ENCODE measurements at regions not wholly inside any gene's neighbourhood (a gene's known extent, or its start where the extent isn't known, plus 50 kb on each side); places are given as distances from the start of the nearest gene placed in this dataset.
"Not testable (repeated sequence)": the region's sequence is repeated elsewhere in the genome, so short reads cannot be mapped to it uniquely, and the experiment has no call there.

- peaks cover 15% of the 10 kb centered on the region for H3K9me3 Mint-ChIP-seq (ENCODE audit: insufficient read depth)
- no peaks in the 10 kb centered on the region for H3K4me1 Mint-ChIP-seq
- Histone ChIP-seq H2AFZ (ENCODE audit: insufficient read depth, low read depth, low read length, poor library complexity, severe bottlenecking) (no peak overlapping the region), H3K27ac (ENCODE audit: low read length in 2 of 2) (no peak overlapping the region), H3K4me1 (ENCODE audit: control insufficient read depth in 2 of 2, insufficient read depth in 2 of 2, low read length in 2 of 2) (no peaks in the 10 kb centered on the region), H3K27me3 (replicated peaks in 1 of 4; ENCODE audit: control extremely low read depth in 1 of 4, control insufficient read depth in 3 of 4, insufficient read depth in 4 of 4, low read length in 3 of 4) (peaks cover 0 to 2% (median 0%) of the 10 kb centered on the region in 4 experiments), H3K4me2 (replicated peaks; ENCODE audit: low read depth, low read length, poor library complexity, severe bottlenecking) (no peak overlapping the region), H3K9ac (ENCODE audit: low read length) (no peak overlapping the region), H3K79me2 (ENCODE audit: control insufficient read depth, insufficient read depth, low read length) (no peaks in the 10 kb centered on the region), H4K20me1 (ENCODE audit: control insufficient read depth, insufficient read depth, low read length, poor library complexity, severe bottlenecking) (no peaks in the 10 kb centered on the region), H3K4me3 (ENCODE audit: control extremely low read depth in 1 of 5, extremely low read depth in 1 of 5, insufficient read depth in 1 of 5, low read depth in 2 of 5, low read length in 4 of 5) (no peak overlapping the region), H3K9me3 (ENCODE audit: control extremely low read depth in 1 of 3, control insufficient read depth in 2 of 3, insufficient read depth in 1 of 3, low read length in 2 of 3) (peaks cover 0 to 35% (median 5%) of the 10 kb centered on the region in 3 donors), H3K36me3 (replicated peaks in 1 of 2; ENCODE audit: control extremely low read depth in 1 of 2, control insufficient read depth in 1 of 2, extremely low read depth in 1 of 2, insufficient read depth in 2 of 2, low read length in 1 of 2) (no peaks in the 10 kb centered on the region)
- POLR2A ChIA-PET: no interaction called here
- 80% methylated on average over 10 of the region's 10 CpGs for WGBS (ENCODE audit: insufficient coverage)
- DNase-seq: no peak
- peaks cover 10% of the 10 kb centered on the region for H3K27me3 Mint-ChIP-seq
- H3K27ac Mint-ChIP-seq: no peak overlapping the region
- no peak overlapping the region for H3K4me3 Mint-ChIP-seq
- intact Hi-C loops (cut with micrococcal nuclease): no loop called here
- ATAC-seq (ENCODE audit: low read depth): no peak
- TF ChIP-seq CTCF (IDR thresholded peaks at IDR 0.05) (no peak), EZH2 (IDR thresholded peaks at IDR 0.05; ENCODE audit: borderline replicate concordance, insufficient read depth, low read depth, low read length, poor library complexity, severe bottlenecking) (no peak)
- CTCF ChIA-PET: no interaction called here
These were observed 99.7 kb upstream of the C14orf180 start for GRCh38 chr14:104479901-104480300.

GRCh38 chr14:104481323-104481722 is 98.2 kb upstream of the C14orf180 start:
- Mint-ChIP-seq H3K4me3 (no peak overlapping the region), H3K27ac (no peak overlapping the region), H3K9me3 (ENCODE audit: insufficient read depth) (peaks cover 15% of the 10 kb centered on the region), H3K4me1 (no peaks in the 10 kb centered on the region), H3K27me3 (peaks cover 18% of the 10 kb centered on the region)
- WGBS (ENCODE audit: insufficient coverage): 89% methylated on average over 9 of the region's 10 CpGs
- no peaks in the 10 kb centered on the region for H3K36me3 ChIP-seq (replicated peaks in 1 of 2; ENCODE audit: control extremely low read depth in 1 of 2, control insufficient read depth in 1 of 2, extremely low read depth in 1 of 2, insufficient read depth in 2 of 2, low read length in 1 of 2)
- H3K27ac ChIP-seq (ENCODE audit: low read length in 2 of 2): no peak overlapping the region
- H3K4me2 ChIP-seq (replicated peaks; ENCODE audit: low read depth, low read length, poor library complexity, severe bottlenecking): no peak overlapping the region
- no peak overlapping the region for H3K9ac ChIP-seq (ENCODE audit: low read length)
- H3K4me1 ChIP-seq (ENCODE audit: control insufficient read depth in 2 of 2, insufficient read depth in 2 of 2, low read length in 2 of 2): no peaks in the 10 kb centered on the region
- peaks cover 0 to 7% (median 0%) of the 10 kb centered on the region in 4 experiments for H3K27me3 ChIP-seq (replicated peaks in 1 of 4; ENCODE audit: control extremely low read depth in 1 of 4, control insufficient read depth in 3 of 4, insufficient read depth in 4 of 4, low read length in 3 of 4)
- intact Hi-C loops (cut with micrococcal nuclease): no loop called here
- H3K4me3 ChIP-seq (ENCODE audit: control extremely low read depth in 1 of 5, extremely low read depth in 1 of 5, insufficient read depth in 1 of 5, low read depth in 2 of 5, low read length in 4 of 5): no peak overlapping the region
- DNase-seq (no peak), ATAC-seq (ENCODE audit: low read depth) (no peak)
- H3K79me2 ChIP-seq (ENCODE audit: control insufficient read depth, insufficient read depth, low read length): no peaks in the 10 kb centered on the region
- ChIA-PET POLR2A (no interaction called here), CTCF (no interaction called here)
- H2AFZ ChIP-seq (ENCODE audit: insufficient read depth, low read depth, low read length, poor library complexity, severe bottlenecking): no peak overlapping the region
- H4K20me1 ChIP-seq (ENCODE audit: control insufficient read depth, insufficient read depth, low read length, poor library complexity, severe bottlenecking): no peaks in the 10 kb centered on the region
- H3K9me3 ChIP-seq (ENCODE audit: control extremely low read depth in 1 of 3, control insufficient read depth in 2 of 3, insufficient read depth in 1 of 3, low read length in 2 of 3): peaks cover 0 to 35% (median 5%) of the 10 kb centered on the region in 3 donors
- no peak for TF ChIP-seq EZH2 (IDR thresholded peaks at IDR 0.05; ENCODE audit: borderline replicate concordance, insufficient read depth, low read depth, low read length, poor library complexity, severe bottlenecking)
- no peak for TF ChIP-seq CTCF (IDR thresholded peaks at IDR 0.05)

GRCh38 chr14:104482017-104482416 is 97.5 kb upstream of the C14orf180 start:
- H3K9me3 ChIP-seq (ENCODE audit: control extremely low read depth in 1 of 3, control insufficient read depth in 2 of 3, insufficient read depth in 1 of 3, low read length in 2 of 3): peaks cover 0 to 35% (median 5%) of the 10 kb centered on the region in 3 donors
- ATAC-seq (ENCODE audit: low read depth); H3K36me3 ChIP-seq (replicated peaks in 1 of 2; ENCODE audit: control extremely low read depth in 1 of 2, control insufficient read depth in 1 of 2, extremely low read depth in 1 of 2, insufficient read depth in 2 of 2, low read length in 1 of 2); H3K4me1 Mint-ChIP-seq; H3K9ac ChIP-seq (ENCODE audit: low read length); CTCF ChIA-PET; H3K4me2 ChIP-seq (replicated peaks; ENCODE audit: low read depth, low read length, poor library complexity, severe bottlenecking); H2AFZ ChIP-seq (ENCODE audit: insufficient read depth, low read depth, low read length, poor library complexity, severe bottlenecking); H3K4me3 ChIP-seq (ENCODE audit: control extremely low read depth in 1 of 5, extremely low read depth in 1 of 5, insufficient read depth in 1 of 5, low read depth in 2 of 5, low read length in 4 of 5); H3K27ac Mint-ChIP-seq; H3K4me1 ChIP-seq (ENCODE audit: control insufficient read depth in 2 of 2, insufficient read depth in 2 of 2, low read length in 2 of 2); intact Hi-C loops (cut with micrococcal nuclease); DNase-seq; H4K20me1 ChIP-seq (ENCODE audit: control insufficient read depth, insufficient read depth, low read length, poor library complexity, severe bottlenecking); H3K4me3 Mint-ChIP-seq; H3K27me3 ChIP-seq (replicated peaks in 1 of 4; ENCODE audit: control extremely low read depth in 1 of 4, control insufficient read depth in 3 of 4, insufficient read depth in 4 of 4, low read length in 3 of 4); H3K27ac ChIP-seq (ENCODE audit: low read length in 2 of 2); H3K79me2 ChIP-seq (ENCODE audit: control insufficient read depth, insufficient read depth, low read length); POLR2A ChIA-PET: not testable (repeated sequence)
- 82% methylated on average over 6 of the region's 9 CpGs for WGBS (ENCODE audit: insufficient coverage)
- Mint-ChIP-seq H3K9me3 (ENCODE audit: insufficient read depth) (peaks cover 15% of the 10 kb centered on the region), H3K27me3 (peaks cover 25% of the 10 kb centered on the region)
